AG20443 (cell line): ENCODE measurements at regions not wholly inside any gene's neighbourhood (a gene's known extent, or its start where the extent isn't known, plus 50 kb on each side); places are given as distances from the start of the nearest gene placed in this dataset.
A peak's percentile ranks its signal among the peaks of the same experiment; 100 is the strongest.
"Not testable (repeated sequence)": the region's sequence is repeated elsewhere in the genome, so short reads cannot be mapped to it uniquely, and the experiment has no call there.

ENCODE experiments used
- DNase-seq: peaks from one replicate; pipeline ENCODE4 v3.0.0; 2012; ENCODE audit warnings: low spot score, mixed read lengths

GRCh38 chr3:104269771-104270170 is 1096.9 kb upstream of the ALCAM start:
- no peak for DNase-seq

- DNase-seq = peak; percentile 26
These were observed 1093.6 kb upstream of the ALCAM start for GRCh38 chr3:104273046-104273649.

- DNase-seq = no peak
These were observed 1091.5 kb upstream of the ALCAM start for GRCh38 chr3:104275199-104275598.

- DNase-seq = peak; percentile 18
These were observed 1087.1 kb upstream of the ALCAM start for GRCh38 chr3:104279617-104280016.

- no peak for DNase-seq
These were observed 1085.0 kb upstream of the ALCAM start for GRCh38 chr3:104281713-104282112.

- no peak for DNase-seq
These were observed 1080.1 kb upstream of the ALCAM start for GRCh38 chr3:104286645-104287044.

- DNase-seq = peak; percentile 16
These were observed 1075.3 kb upstream of the ALCAM start for GRCh38 chr3:104291437-104291851.

GRCh38 chr3:104291878-104292277 is 1074.8 kb upstream of the ALCAM start:
- DNase-seq = peak; percentile 14

- no peak for DNase-seq
These were observed 1069.1 kb upstream of the ALCAM start for GRCh38 chr3:104297617-104298016.

GRCh38 chr3:104298662-104299061 is 1068.0 kb upstream of the ALCAM start:
- no peak for DNase-seq

GRCh38 chr3:104316118-104316517 is 1050.6 kb upstream of the ALCAM start:
- peak; percentile 17 for DNase-seq

- DNase-seq = no peak
These were observed 1043.5 kb upstream of the ALCAM start for GRCh38 chr3:104323226-104323625.

GRCh38 chr3:104347291-104347690 is 1019.4 kb upstream of the ALCAM start:
- DNase-seq = no peak

GRCh38 chr3:104349836-104350235 is 1016.9 kb upstream of the ALCAM start:
- no peak for DNase-seq

- DNase-seq = no peak
These were observed 1012.8 kb upstream of the ALCAM start for GRCh38 chr3:104353951-104354350.

- DNase-seq = peak; percentile 70
These were observed 1007.2 kb upstream of the ALCAM start for GRCh38 chr3:104359546-104359945.

- DNase-seq = peak; percentile 7
These were observed 1006.7 kb upstream of the ALCAM start for GRCh38 chr3:104360038-104360437.

GRCh38 chr3:104361748-104362147 is 1005.0 kb upstream of the ALCAM start:
- DNase-seq = not testable (repeated sequence)

GRCh38 chr3:104362319-104362718 is 1004.4 kb upstream of the ALCAM start:
- DNase-seq = no peak

GRCh38 chr3:104367000-104367399 is 999.7 kb upstream of the ALCAM start:
- DNase-seq = no peak

GRCh38 chr3:104368760-104369159 is 997.9 kb upstream of the ALCAM start:
- DNase-seq = no peak

GRCh38 chr3:104385421-104385820 is 981.3 kb upstream of the ALCAM start:
- no peak for DNase-seq

GRCh38 chr3:104388619-104389018 is 978.1 kb upstream of the ALCAM start:
- DNase-seq = no peak

GRCh38 chr3:104392327-104392726 is 974.4 kb upstream of the ALCAM start:
- DNase-seq = no peak
